Liver (tissue), 3 donors: ENCODE measurements at regions not wholly inside any gene's neighbourhood (a gene's known extent, or its start where the extent isn't known, plus 50 kb on each side); places are given as distances from the start of the nearest gene placed in this dataset.

Experiments used
- FOXA2 ChIP-seq: IDR thresholded peaks from 2 replicates; pipeline ENCODE4 v1.6.1; 2016; ENCODE audit warnings: antibody characterized with exemption
- SP1 ChIP-seq: IDR thresholded peaks from 2 replicates; pipeline ENCODE4 v1.6.1; 2018; ENCODE audit warnings: antibody characterized with exemption, mild to moderate bottlenecking
- TAF1 ChIP-seq: conservative IDR thresholded peaks from 2 replicates; pipeline ENCODE4 v1.6.1; 2016; ENCODE audit warnings: antibody characterized with exemption, mild to moderate bottlenecking
- YY1 ChIP-seq: IDR thresholded peaks from 2 replicates; pipeline ENCODE4 v1.6.1; 2016; ENCODE audit warnings: antibody characterized with exemption, mild to moderate bottlenecking
- TF ChIP-seq, protein P1 (sequence below): fragments of 150-350 bp; IDR thresholded peaks from 2 replicates; pipeline ENCODE4 v1.5.1; 2017; ENCODE audit warnings: improper control_type of control experiment, low read depth, low read length; ENCODE audit not compliant: missing input control
- TF ChIP-seq, protein P2 (sequence below): IDR thresholded peaks from 2 replicates; pipeline ENCODE4 v1.6.1; 2016; ENCODE audit warnings: antibody characterized with exemption
- TF ChIP-seq, protein P3 (sequence below): IDR thresholded peaks from 2 replicates; pipeline ENCODE4 v1.6.1; 2016; ENCODE audit warnings: antibody characterized with exemption, mild to moderate bottlenecking
- donor health status: healthy.
- donor health status: healthy.

DNA sequence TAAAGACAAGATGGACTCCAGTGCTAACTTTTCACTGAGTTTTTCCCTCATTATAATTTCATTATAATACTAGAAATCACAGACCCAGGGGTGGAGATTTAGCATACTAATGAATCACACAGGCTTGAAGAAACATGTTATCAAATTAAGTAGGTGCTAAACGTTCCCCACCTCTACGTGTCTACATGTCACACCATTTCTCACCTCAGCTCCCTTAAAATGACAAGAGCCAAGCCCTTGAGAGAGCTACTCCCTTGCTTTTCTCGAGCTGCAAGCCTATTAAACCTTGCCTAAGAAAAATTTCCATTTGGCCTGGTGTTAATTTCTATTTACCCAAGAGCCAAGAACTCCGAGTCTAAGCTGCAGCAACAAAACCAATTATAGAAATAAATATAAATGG lies 396.3 kb upstream of the NEGR1 start:
- TF ChIP-seq, protein P1, sequence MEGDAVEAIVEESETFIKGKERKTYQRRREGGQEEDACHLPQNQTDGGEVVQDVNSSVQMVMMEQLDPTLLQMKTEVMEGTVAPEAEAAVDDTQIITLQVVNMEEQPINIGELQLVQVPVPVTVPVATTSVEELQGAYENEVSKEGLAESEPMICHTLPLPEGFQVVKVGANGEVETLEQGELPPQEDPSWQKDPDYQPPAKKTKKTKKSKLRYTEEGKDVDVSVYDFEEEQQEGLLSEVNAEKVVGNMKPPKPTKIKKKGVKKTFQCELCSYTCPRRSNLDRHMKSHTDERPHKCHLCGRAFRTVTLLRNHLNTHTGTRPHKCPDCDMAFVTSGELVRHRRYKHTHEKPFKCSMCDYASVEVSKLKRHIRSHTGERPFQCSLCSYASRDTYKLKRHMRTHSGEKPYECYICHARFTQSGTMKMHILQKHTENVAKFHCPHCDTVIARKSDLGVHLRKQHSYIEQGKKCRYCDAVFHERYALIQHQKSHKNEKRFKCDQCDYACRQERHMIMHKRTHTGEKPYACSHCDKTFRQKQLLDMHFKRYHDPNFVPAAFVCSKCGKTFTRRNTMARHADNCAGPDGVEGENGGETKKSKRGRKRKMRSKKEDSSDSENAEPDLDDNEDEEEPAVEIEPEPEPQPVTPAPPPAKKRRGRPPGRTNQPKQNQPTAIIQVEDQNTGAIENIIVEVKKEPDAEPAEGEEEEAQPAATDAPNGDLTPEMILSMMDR = no peak
- TF ChIP-seq FOXA2 (no peak), YY1 (no peak), SP1 (no peak), TAF1 (no peak)
- TF ChIP-seq, protein P2, sequence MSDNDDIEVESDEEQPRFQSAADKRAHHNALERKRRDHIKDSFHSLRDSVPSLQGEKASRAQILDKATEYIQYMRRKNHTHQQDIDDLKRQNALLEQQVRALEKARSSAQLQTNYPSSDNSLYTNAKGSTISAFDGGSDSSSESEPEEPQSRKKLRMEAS = no peak
- TF ChIP-seq, protein P3, sequence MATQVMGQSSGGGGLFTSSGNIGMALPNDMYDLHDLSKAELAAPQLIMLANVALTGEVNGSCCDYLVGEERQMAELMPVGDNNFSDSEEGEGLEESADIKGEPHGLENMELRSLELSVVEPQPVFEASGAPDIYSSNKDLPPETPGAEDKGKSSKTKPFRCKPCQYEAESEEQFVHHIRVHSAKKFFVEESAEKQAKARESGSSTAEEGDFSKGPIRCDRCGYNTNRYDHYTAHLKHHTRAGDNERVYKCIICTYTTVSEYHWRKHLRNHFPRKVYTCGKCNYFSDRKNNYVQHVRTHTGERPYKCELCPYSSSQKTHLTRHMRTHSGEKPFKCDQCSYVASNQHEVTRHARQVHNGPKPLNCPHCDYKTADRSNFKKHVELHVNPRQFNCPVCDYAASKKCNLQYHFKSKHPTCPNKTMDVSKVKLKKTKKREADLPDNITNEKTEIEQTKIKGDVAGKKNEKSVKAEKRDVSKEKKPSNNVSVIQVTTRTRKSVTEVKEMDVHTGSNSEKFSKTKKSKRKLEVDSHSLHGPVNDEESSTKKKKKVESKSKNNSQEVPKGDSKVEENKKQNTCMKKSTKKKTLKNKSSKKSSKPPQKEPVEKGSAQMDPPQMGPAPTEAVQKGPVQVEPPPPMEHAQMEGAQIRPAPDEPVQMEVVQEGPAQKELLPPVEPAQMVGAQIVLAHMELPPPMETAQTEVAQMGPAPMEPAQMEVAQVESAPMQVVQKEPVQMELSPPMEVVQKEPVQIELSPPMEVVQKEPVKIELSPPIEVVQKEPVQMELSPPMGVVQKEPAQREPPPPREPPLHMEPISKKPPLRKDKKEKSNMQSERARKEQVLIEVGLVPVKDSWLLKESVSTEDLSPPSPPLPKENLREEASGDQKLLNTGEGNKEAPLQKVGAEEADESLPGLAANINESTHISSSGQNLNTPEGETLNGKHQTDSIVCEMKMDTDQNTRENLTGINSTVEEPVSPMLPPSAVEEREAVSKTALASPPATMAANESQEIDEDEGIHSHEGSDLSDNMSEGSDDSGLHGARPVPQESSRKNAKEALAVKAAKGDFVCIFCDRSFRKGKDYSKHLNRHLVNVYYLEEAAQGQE = no peak
